ENCODE measurements at regions not wholly inside any gene's neighbourhood (a gene's known extent, or its start where the extent isn't known, plus 50 kb on each side); places are given as distances from the start of the nearest gene placed in this dataset.
"Not testable (repeated sequence)": the region's sequence is repeated elsewhere in the genome, so short reads cannot be mapped to it uniquely, and the experiment has no call there.

DNA sequence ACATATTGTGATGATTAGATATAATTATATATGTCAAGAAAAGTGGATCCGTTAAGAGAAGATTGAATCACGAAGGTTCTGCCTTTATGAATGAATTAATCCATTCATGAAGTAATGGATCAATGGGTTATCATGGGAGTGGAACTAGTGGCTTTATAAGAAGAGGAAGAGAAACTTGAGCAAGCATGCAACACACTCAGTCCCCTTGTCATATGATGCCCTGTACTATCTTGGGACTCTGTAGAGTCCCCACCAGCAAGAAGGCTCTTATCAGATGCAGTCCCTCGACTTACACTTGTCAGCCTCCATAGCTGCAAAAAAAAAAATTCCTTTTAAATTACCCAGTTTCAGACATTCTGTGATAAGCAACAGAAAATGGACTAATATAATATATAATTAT, 301.9 kb downstream of the RAP2B start:
- ATAC-seq (no peak), DNase-seq (no peak)
- intact Hi-C loops (cut with micrococcal nuclease): no loop called here

DNA sequence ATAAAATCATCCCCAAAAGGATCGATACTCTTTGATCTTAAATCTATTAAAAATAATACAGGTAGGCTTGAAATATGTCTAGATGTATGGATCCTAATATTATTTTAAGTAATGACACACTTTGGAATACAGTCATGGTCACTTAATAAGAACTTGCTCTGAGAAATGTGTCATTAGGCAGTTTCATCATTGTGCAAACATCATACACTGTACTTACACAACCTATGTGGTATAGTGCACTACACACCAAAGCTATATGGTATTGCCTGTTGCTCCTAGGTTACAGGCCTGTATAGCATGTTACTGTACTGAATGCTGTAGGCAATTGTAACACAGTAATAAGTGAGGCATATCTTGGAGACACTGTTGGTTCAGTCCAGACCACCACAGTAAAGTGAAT, 307.1 kb downstream of the RAP2B start:
- intact Hi-C loops (cut with micrococcal nuclease): no loop called here
- no peak for DNase-seq
- no peak for ATAC-seq

DNA sequence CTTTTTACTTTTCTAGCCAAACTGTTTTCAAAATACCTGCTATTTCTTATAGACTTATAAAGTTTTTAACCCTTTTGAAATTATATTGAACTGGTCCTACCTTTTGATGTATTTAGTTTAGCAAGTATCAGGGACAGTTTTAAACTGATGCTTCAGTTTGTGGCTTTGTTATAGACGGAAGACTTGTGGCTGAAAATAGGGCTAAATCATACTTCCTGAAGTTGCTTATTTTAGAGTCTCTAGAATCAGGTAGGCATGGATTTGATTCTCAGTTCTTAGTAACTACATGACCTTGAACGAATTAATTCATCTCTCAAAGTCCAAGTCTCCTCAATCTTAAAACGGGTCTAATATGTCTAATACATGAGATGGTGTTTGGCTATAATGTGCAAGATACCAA, 322.8 kb downstream of the RAP2B start:
- no peak for ATAC-seq
- intact Hi-C loops (cut with micrococcal nuclease): no loop called here

DNA sequence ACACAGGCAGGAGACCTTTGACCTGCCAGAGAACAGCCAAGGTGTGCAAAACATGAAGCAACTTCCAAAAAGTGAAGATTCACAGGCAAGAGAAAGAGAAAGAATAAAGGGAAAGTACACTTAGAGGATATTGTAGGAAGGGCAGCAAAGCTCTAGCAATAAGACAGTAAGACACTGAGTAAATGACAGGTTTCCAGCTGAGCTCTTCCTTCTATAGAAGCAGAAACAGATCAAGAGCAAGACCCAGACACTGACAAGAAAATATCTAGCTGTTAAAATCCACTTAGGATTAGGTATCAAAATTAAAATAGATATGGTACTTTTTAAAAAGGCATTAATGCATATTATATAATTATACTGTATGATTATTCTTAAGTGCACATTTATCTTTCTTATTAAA, 333.4 kb downstream of the RAP2B start:
- intact Hi-C loops (cut with micrococcal nuclease): no loop called here
- ATAC-seq (no peak), DNase-seq (no peak)

More for the DNA sequence above, 322.8 kb downstream of the RAP2B start:
- DNase-seq: no peak

DNA sequence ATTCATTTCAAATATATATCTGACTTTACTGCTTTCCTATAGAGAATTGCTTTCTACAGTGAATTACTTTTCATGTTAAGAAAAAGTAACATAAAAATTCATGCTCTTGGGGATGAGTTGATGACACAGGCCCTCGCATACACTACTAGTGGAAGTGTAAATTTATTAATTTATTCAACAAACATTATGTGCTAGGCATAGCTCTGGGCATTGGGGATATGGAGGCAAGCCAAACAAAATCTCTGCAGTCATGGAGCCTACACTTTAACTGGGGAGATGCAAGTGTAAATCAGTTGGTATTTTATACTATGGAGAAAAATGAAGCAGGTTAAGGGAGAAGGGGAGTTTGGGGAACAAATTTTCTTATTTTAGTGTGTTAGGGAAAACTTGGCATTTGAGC, 340.7 kb downstream of the RAP2B start:
- ATAC-seq (no peak), DNase-seq (no peak)
- intact Hi-C loops (cut with micrococcal nuclease): no loop called here

DNA sequence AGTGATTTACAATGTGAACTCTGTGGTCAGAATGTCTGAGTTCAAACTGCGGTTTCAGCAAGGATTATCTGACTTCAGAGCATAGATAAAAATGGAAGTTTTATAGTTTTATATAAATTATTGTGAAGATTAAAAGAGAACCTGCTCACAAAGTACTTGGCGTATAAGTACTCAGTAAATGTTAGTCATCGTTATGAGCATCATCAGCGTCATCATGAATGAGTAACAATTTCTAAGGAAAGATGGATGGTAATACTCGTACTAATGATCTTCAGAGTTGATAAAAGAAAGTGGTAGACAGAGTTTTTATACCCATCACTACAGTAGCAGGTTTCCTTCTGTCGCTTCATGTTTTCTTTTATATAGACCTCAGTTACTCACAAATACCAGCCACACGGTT, 341.8 kb downstream of the RAP2B start:
- intact Hi-C loops (cut with micrococcal nuclease): no loop called here
- DNase-seq (no peak), ATAC-seq (no peak)

DNA sequence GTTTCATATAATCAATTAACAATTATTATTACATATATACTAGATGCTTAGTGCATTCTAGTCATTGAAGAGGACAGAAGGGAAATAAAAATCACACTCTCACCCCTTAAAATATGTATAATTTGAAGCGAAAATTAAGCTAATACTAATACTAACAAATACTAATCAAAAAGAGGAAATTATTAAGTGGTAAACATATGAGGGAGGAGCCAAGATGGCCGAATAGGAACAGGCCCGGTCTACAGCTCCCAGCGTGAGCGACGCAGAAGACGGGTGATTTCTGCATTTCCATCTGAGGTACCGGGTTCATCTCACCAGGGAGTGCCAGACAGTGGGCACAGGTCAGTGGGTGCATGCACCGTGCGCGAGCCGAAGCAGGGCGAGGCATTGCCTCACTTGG, 344.2 kb downstream of the RAP2B start:
- DNase-seq; ATAC-seq; intact Hi-C loops (cut with micrococcal nuclease): not testable (repeated sequence)

DNA sequence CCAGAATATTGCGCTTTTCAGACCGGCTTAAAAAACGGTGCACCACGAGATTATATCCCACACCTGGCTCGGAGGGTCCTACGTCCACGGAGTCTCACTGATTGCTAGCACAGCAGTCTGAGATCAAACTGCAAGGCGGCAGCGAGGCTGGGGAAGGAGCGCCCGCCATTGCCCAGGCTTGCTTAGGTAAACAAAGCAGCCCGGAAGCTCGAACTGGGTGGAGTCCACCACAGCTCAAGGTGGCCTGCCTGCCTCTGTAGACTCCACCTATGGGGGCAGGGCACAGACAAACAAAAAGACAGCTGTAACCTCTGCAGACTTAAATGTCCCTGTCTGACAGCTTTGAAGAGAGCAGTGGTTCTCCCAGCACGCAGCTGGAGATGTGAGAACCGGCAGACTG, 344.7 kb downstream of the RAP2B start:
- DNase-seq; intact Hi-C loops (cut with micrococcal nuclease); ATAC-seq: not testable (repeated sequence)

DNA sequence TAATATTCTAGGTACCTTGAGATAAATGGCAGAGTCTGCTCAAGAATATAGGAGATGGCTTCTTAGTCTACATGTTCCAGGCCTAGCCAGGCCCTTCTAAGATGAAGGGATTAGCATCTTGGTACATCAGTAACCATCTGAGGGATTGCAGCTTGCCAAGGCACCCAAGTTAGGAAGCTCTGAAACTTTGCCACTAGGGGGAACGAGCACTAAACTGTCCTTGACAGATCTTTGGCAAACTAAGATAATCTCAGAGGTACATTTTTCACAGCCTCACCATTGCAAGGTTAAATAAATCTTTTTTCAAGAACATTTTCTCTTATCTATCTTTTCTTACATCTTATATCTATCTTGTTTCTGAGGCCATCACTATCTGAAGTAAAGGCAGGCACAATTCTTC, 351.2 kb downstream of the RAP2B start:
- intact Hi-C loops (cut with micrococcal nuclease): no loop called here
- no peak for DNase-seq

DNA sequence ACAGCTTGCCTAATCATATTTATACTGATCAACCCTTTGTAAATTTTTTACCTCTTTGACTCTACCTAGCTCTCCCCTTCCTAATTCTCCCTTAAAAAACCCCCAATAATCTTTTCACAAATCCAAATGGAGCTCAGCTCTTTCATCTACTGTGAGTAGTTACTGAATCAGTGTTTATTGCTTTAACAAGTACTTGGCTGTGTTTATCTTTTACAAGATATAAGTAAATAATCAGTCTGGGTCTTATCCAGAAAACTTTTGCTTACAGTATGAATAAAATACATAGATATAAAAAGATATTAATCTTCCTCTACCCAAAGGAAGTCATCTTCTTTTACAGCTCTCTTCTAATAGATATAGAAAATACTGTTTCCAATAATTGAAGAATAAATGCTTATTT, 366.4 kb downstream of the RAP2B start:
- intact Hi-C loops (cut with micrococcal nuclease): no loop called here
- ATAC-seq (no peak), DNase-seq (no peak)

More for the DNA sequence above, 351.2 kb downstream of the RAP2B start:
- ATAC-seq: no peak

DNA sequence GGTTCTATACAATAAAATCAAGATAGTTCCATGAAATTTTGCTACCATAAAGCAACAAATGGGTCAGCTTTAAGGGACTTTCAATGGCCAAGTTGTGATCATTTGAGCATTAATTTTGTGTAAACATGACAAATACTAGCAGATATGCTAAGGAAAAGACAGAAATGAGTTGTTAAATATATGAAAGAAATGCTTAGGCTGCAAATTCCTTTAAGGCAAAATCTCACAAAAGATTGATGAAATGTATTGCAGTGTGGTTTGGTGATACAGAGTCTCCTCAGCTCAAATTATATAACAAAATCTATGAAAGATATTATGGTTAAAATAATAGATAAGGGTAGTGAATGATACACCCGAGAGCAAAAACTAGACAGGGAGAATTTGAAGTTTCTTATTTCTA, 377.2 kb downstream of the RAP2B start:
- intact Hi-C loops (cut with micrococcal nuclease): no loop called here
- ATAC-seq (no peak), DNase-seq (no peak)

DNA sequence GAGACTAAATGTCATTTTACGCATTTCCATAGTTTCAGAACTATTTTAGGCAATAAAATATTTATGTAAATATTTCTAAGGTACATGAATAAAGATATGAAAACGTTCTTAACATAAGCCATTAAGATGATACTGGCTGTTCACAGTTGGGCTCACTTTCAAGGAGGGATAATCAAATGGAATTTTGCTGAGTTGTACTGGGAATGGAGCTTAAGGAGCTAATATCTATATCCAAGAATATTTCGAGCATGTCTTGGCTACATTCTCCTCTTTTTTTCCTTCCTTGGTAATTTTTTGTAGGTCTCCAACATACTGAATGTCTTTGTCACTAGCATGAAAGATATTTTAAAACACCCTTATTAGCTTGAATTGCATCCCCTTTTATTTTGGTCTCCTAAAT, 383.4 kb downstream of the RAP2B start:
- no peak for ATAC-seq
- DNase-seq: no peak
- intact Hi-C loops (cut with micrococcal nuclease): no loop called here

DNA sequence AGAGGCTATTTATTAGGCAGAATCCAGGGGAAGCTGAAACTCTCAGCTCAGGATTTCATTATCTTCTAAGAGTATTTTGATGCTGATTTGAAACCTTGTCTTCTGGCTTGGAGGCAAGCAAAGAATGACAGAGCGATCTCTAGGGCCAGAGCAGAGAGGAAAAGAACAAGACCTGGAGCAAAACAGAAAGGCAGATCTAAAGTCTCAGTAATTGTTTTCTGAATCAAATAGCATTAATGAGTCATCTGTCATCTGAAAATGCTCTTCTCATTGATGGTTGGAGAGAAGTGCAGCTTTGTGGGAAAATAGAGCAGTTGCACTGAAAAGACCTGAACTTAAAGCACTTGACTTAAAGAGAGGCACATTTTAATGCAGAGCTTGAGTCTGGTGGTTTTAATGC, 385.9 kb downstream of the RAP2B start:
- intact Hi-C loops (cut with micrococcal nuclease): no loop called here
- no peak for ATAC-seq
- no peak for DNase-seq

DNA sequence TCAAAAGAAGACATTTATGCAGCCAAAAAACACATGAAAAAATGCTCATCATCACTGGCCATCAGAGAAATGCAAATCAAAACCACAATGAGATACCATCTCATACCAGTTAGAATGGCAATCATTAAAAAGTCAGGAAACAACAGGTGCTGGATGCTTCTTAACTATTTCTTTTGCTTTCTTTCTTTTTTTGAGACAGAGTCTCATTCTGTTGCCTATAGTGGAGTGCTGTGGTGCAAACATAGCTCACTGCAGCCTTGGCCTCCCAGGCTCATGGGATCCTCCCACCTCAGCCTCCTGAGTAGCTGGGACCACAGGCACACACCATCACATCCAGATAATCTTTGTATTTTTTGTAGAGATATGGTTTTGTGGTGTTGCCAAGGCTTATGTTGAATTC, 387.7 kb downstream of the RAP2B start:
- ATAC-seq; DNase-seq; intact Hi-C loops (cut with micrococcal nuclease): not testable (repeated sequence)

DNA sequence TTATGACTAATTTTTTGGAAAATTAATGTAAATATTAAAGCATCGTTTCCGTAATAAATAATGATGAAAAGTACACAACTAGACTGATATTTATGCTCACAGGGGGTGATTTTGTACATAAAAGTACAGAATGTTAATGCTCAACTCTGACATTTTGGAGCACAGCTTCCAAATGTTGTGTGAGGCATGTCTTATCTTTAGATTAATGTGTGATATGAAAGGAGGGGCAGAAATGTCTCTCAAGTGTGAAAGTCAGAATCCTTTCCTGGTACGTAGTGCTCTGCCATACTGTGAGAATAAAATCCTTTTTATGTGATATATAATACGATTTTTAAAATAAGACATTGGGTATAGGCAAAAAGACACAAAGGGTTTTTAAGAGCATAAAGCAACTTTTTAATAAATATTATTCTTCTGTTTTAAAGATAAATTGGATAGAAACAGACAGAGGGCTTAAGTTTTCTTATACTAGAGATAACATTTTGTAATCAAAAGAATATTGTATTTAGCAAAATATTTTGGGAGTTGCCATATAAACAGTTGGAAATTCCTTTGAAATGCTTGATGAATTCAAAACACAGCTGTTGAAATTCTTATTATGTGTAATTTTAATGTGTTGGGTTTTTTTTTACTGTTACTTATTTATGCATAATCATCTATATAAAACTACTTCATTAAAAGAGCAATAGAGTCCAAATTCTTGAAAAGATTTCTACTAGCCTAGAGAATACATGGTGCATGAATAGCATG, 389.7 kb downstream of the RAP2B start:
- no peak for ATAC-seq
- intact Hi-C loops (cut with micrococcal nuclease): no loop called here
- no peak for DNase-seq

DNA sequence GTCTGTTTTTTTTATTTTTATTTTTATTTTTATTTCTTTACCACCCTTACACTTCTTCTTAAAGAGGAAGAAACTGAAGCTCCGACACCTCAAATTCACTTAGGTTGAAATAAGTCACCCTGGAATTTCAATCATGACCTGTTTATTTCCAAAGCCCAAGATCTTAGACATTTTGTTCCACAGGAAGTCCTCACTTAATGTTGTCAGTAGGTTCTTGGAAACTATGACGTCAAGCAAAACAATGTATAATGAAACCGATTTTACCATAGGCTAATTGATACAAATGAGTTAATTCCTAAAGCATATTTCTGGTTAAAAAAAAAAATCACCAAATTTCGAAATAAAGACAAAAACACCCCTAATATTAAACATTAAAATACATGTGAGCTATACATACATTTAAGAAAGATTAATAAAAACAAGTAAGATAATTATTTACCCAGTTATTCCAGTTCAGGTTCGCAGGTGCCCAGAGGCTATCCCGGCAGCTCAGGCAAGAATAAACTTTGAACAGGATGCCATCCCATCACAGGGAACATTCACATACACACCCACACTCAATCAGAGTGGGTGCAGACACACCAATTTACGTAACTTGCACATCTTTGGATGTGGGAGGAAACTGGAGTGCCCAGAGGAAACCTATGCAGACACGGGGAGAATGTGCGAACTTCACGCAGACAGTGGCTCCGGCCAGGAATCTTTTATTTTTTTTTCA, 391.0 kb downstream of the RAP2B start:
- DNase-seq (no peak), ATAC-seq (peak; percentile 52)
- intact Hi-C loops (cut with micrococcal nuclease): no loop called here

DNA sequence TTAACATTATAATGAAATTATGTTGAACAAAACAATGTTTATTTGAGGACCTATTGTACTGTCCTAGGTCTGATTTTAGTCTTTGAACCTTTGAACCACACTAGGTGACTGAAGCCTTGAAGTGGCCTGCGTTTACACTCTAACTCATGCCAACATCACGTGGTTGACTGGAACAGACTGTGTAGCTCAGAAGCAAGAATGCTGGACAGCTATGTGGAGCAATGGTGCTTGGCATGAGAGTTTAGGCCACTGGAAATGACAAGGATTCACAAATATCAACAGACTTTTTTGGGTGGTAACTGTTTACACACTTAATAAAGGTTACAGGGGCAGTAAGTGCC, 391.5 kb downstream of the RAP2B start:
- intact Hi-C loops (cut with micrococcal nuclease): no loop called here
- ATAC-seq: peak; percentile 43
- no peak for DNase-seq

DNA sequence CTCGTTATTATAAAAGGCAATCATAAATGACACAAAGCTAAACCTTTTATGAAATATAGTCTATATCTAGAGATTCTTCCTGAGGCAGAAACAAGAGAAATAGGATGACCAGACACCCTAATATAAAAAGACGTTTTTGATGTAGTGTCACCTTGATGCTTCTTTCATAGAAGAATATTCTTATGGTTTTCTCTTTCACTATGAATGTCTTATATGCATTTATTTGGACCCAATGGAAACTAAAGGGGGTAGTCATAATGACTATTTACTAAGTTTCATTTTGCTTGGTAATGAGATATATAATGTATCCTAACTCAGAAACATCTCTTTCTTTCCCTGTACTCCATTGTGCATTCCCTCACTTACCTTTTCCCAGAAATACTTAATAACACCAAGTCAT, 393.9 kb downstream of the RAP2B start:
- ATAC-seq (no peak), DNase-seq (no peak)
- intact Hi-C loops (cut with micrococcal nuclease): no loop called here

DNA sequence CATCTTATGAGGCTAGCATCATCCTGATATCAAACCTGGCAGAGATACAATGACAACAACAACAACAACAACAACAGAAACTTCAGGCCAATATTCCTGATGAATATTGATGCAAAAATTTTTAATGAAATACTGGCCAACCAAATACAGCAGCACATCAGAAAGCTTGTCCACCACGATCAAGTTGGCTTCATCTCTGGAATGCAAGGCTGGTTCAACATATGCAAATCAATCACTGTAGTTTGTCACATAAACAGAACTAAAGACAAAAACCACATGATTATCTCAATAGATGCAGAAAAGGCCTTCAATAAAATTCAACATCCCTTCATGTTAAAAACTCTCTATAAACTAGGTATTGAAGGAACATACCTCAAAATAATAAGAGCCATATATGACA, 397.3 kb downstream of the RAP2B start:
- ATAC-seq; intact Hi-C loops (cut with micrococcal nuclease); DNase-seq: not testable (repeated sequence)

DNA sequence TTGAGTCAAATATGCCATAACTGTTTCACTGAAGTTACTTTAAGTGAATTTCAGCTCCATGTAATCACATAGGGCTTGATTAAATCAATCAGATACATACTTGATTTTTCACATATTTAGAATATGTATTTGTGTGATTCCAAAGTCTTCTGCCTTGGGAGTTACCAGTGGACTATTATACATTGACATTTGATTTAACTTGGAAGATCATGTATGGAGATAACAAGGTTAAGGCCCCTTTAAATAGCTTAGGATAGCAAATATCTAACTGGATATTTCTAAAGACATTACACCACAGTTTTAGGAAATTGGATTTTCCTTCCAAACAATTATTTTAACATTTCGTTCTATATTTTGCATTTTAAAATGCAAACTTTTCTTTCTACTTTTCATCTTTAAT, 405.0 kb downstream of the RAP2B start:
- no peak for DNase-seq
- intact Hi-C loops (cut with micrococcal nuclease): no loop called here
- ATAC-seq: no peak

DNA sequence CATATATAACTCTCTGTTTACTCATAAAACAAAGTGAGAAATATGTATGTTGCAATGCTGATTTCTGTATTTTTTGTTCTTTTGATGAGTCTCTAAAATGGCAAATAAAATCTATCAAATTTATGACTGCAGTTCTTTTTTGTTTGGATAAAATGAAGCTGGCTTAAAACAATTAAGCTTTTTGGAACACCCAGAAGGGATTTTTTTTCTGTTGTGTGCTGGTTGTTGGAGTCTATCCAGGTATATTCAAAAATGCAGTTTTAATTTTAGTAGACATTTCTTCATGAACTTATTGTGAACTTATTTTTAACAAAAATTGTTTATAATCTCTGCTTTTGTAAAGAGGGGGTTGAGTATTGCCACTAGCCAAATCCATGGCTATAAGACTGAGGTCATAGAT, 405.5 kb downstream of the RAP2B start:
- no peak for ATAC-seq
- no peak for DNase-seq
- intact Hi-C loops (cut with micrococcal nuclease): no loop called here

All from left ventricle myocardium superior (tissue), 1 donor.